HEK293T (cell line): ENCODE measurements at regions not wholly inside any gene's neighbourhood (a gene's known extent, or its start where the extent isn't known, plus 50 kb on each side); places are given as distances from the start of the nearest gene placed in this dataset.

ENCODE experiments used
- BHLHE40 ChIP-seq: fragments of 450-650 bp; IDR thresholded peaks from 2 replicates; pipeline ENCODE4 v1.6.1; 2016; ENCODE audit warnings: mild to moderate bottlenecking, moderate library complexity, borderline replicate concordance
- CTBP1 ChIP-seq: fragments of 450-650 bp; IDR thresholded peaks from 2 replicates; pipeline ENCODE4 v1.6.1; 2016; ENCODE audit warnings: borderline replicate concordance
- ELF4 ChIP-seq: fragments of 450-650 bp; IDR thresholded peaks from 2 replicates; pipeline ENCODE4 v1.6.1; 2017; ENCODE audit warnings: antibody characterized with exemption
- FOXK2 ChIP-seq: fragments of 450-650 bp; IDR thresholded peaks from 2 replicates; pipeline ENCODE4 v1.6.1; 2016; ENCODE audit warnings: mild to moderate bottlenecking
- FOXM1 ChIP-seq: fragments of 450-650 bp; IDR thresholded peaks from 2 replicates; pipeline ENCODE4 v1.6.1; 2017; ENCODE audit warnings: mild to moderate bottlenecking, borderline replicate concordance
- L3MBTL2 ChIP-seq: fragments of 450-650 bp; conservative IDR thresholded peaks from 2 replicates; pipeline ENCODE4 v1.6.1; 2016; ENCODE audit warnings: mild to moderate bottlenecking
- LEF1 ChIP-seq: fragments of 450-650 bp; IDR thresholded peaks from 2 replicates; pipeline ENCODE4 v1.6.1; 2017; ENCODE audit warnings: mild to moderate bottlenecking, borderline replicate concordance
- NFRKB ChIP-seq: fragments of 450-650 bp; IDR thresholded peaks from 2 replicates; pipeline ENCODE4 v1.6.1; 2016; ENCODE audit warnings: mild to moderate bottlenecking, moderate library complexity
- SP1 ChIP-seq: fragments of 450-650 bp; IDR thresholded peaks from 2 replicates; pipeline ENCODE4 v1.6.1; 2017
- SUZ12 ChIP-seq: fragments of 450-650 bp; IDR thresholded peaks from 2 replicates; pipeline ENCODE4 v1.6.1; 2016; ENCODE audit warnings: mild to moderate bottlenecking
- ZNF384 ChIP-seq: fragments of 450-650 bp; IDR thresholded peaks from 2 replicates; pipeline ENCODE4 v1.6.1; 2016

GRCh38 chr14:87833026-87833425, 160.0 kb downstream of the GALC start:
- no peak for TF ChIP-seq CTBP1
- TF ChIP-seq FOXK2: no peak
- TF ChIP-seq FOXM1: no peak
- TF ChIP-seq ZNF384: no peak
- no peak for TF ChIP-seq SP1
- no peak for TF ChIP-seq NFRKB
- TF ChIP-seq BHLHE40: no peak
- no peak for TF ChIP-seq ELF4
- no peak for TF ChIP-seq L3MBTL2
- no peak for TF ChIP-seq SUZ12
- no peak for TF ChIP-seq LEF1
